ENCODE measurements at regions not wholly inside any gene's neighbourhood (a gene's known extent, or its start where the extent isn't known, plus 50 kb on each side); places are given as distances from the start of the nearest gene placed in this dataset.

GRCh38 chr1:170789063-170789462 lies 125.1 kb downstream of the PRRX1 start:
- no peak for DNase-seq (ENCODE audit: extremely low spot score in 2 of 2)
- no peak overlapping the region for H3K27ac ChIP-seq
- H3K4me3 ChIP-seq, result no peak overlapping the region
- H3K9me3 ChIP-seq, result no peaks in the 10 kb centered on the region
- intact Hi-C loops (cut with DNase I), result no loop called here
- H3K27me3 ChIP-seq, result no peaks in the 10 kb centered on the region
- no peaks in the 10 kb centered on the region for H3K4me1 ChIP-seq
- no peak for TF ChIP-seq CTCF (IDR thresholded peaks at IDR 0.05)
- TF ChIP-seq POLR2AphosphoS5 (IDR thresholded peaks at IDR 0.05; ENCODE audit: insufficient read depth in 1 of 2, low read depth in 1 of 2), result no peak
- no peak for TF ChIP-seq POLR2A (IDR thresholded peaks at IDR 0.05)
- no peaks in the 10 kb centered on the region for H3K36me3 ChIP-seq

DNA sequence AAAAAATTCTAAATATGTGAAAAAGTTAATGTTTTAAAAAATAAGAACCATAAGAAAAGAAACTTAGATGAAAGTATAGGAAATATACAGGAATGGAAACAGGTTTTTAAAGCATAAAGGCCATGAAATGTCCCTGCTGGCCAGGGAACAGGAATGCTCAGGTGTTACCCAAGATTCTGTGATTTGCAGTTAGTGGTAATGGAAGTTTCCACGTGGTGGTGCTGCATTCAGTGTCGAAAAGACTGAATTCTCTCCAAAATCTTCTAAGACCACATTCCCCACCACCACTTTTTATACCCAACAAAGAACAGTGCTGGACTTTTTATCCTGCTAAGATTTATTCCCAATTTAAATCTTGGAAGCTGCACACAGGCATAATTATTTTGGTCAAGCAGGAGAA lies 126.2 kb downstream of the PRRX1 start:
- intact Hi-C loops (cut with DNase I), result no loop called here
- Histone ChIP-seq H3K36me3 (no peaks in the 10 kb centered on the region), H3K27ac (no peak overlapping the region), H3K27me3 (no peaks in the 10 kb centered on the region), H3K9me3 (no peaks in the 10 kb centered on the region), H3K4me1 (no peaks in the 10 kb centered on the region), H3K4me3 (no peak overlapping the region)
- TF ChIP-seq POLR2A (IDR thresholded peaks at IDR 0.05), result no peak
- TF ChIP-seq POLR2AphosphoS5 (IDR thresholded peaks at IDR 0.05; ENCODE audit: insufficient read depth in 1 of 2, low read depth in 1 of 2), result no peak
- TF ChIP-seq CTCF (IDR thresholded peaks at IDR 0.05), result no peak
- DNase-seq (ENCODE audit: extremely low spot score in 2 of 2), result no peak

DNA sequence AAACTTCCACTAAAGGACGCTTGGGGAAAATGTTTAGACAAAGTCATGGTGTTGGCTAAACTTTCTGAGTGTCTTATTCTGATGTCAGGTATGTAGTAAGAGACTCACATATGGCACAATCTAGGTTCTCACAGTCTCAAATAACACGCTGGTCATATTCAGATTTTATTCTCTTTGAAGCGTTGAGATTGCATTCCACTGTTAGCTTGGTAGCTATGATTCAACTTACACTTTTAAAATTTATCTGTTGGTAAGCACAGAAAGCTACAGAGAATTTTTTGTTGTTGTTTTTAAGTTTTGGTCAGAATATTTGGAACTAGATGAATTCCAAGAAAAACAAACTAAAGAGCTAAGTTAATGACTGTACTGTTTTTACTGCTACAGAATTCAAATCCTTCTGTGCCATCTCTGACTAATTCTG lies 126.7 kb downstream of the PRRX1 start:
- Histone ChIP-seq H3K9me3 (no peaks in the 10 kb centered on the region), H3K27me3 (no peaks in the 10 kb centered on the region), H3K27ac (no peak overlapping the region), H3K4me3 (no peak overlapping the region), H3K36me3 (no peaks in the 10 kb centered on the region), H3K4me1 (no peaks in the 10 kb centered on the region)
- DNase-seq (ENCODE audit: extremely low spot score in 2 of 2), result no peak
- TF ChIP-seq CTCF (IDR thresholded peaks at IDR 0.05), result no peak
- no peak for TF ChIP-seq POLR2A (IDR thresholded peaks at IDR 0.05)
- no peak for TF ChIP-seq POLR2AphosphoS5 (IDR thresholded peaks at IDR 0.05; ENCODE audit: insufficient read depth in 1 of 2, low read depth in 1 of 2)
- intact Hi-C loops (cut with DNase I), result no loop called here

DNA sequence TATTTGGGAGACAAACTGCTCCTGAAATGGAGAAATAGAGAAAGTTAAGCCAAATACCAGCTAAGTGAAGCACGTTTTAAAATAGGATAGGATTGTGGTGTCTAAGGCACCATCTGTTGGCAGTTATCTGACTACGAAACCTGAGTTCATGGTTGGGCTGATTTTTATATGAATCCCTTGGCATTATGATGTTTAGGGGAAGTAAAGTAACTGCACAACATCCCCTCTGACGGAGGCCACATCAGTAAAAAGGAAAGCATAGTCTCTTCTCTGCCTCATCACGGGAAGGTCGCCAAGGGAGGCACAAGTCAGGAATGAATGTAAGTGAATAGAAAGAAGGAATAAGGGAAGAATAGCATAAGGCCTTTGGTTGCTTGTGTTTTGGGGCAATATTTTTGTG lies 128.0 kb downstream of the PRRX1 start:
- DNase-seq (ENCODE audit: extremely low spot score in 2 of 2), result no peak
- Histone ChIP-seq H3K27ac (no peak overlapping the region), H3K4me1 (no peaks in the 10 kb centered on the region), H3K27me3 (no peaks in the 10 kb centered on the region), H3K36me3 (no peaks in the 10 kb centered on the region), H3K9me3 (no peaks in the 10 kb centered on the region), H3K4me3 (no peak overlapping the region)
- intact Hi-C loops (cut with DNase I), result no loop called here
- TF ChIP-seq POLR2AphosphoS5 (IDR thresholded peaks at IDR 0.05; ENCODE audit: insufficient read depth in 1 of 2, low read depth in 1 of 2) (no peak), CTCF (IDR thresholded peaks at IDR 0.05) (no peak), POLR2A (IDR thresholded peaks at IDR 0.05) (no peak)

- Histone ChIP-seq H3K27me3 (no peaks in the 10 kb centered on the region), H3K4me3 (no peak overlapping the region), H3K36me3 (no peaks in the 10 kb centered on the region), H3K9me3 (no peaks in the 10 kb centered on the region), H3K4me1 (no peaks in the 10 kb centered on the region), H3K27ac (no peak overlapping the region)
- TF ChIP-seq POLR2A (IDR thresholded peaks at IDR 0.05) (no peak), POLR2AphosphoS5 (IDR thresholded peaks at IDR 0.05; ENCODE audit: insufficient read depth in 1 of 2, low read depth in 1 of 2) (no peak), CTCF (IDR thresholded peaks at IDR 0.05) (no peak)
- no peak for DNase-seq (ENCODE audit: extremely low spot score in 2 of 2)
- intact Hi-C loops (cut with DNase I), result no loop called here
These were observed 135.1 kb upstream of the MROH9 start for GRCh38 chr1:170800265-170800664.

Measured in vagina (tissue), 2 donors.